K562 (cell line): ENCODE measurements at regions not wholly inside any gene's neighbourhood (a gene's known extent, or its start where the extent isn't known, plus 50 kb on each side); places are given as distances from the start of the nearest gene placed in this dataset.

ENCODE experiments used
- ATAC-seq: fragments of 200-7000 bp; cut with Tn5 transposase; 3 replicates; pipeline ENCODE4 v1.9.1; 2020; ENCODE audit warnings: moderate library complexity
- BruUV-seq: library from RNA; stranded (reverse); fragments of 400-500 nt; replicated peaks from 2 replicates; lab custom pipeline; 2021; lab: Mats Ljungman, UMichigan
- CTCF ChIA-PET: fragments of 300-600 bp; formaldehyde crosslinking; extraction: SDS; loops from one replicate; lab custom pipeline; 2021; ENCODE audit warnings: low intra/inter-chr PET ratio; lab: Yijun Ruan, JAX
- POLR2A ChIA-PET: fragments of 300-600, 350-650 bp; sonication (Branson Sonifier 250); formaldehyde crosslinking; extraction: SDS; loops from one replicate; lab custom pipeline; 2021; ENCODE audit warnings: antibody characterized with exemption, inconsistent platforms; lab: Yijun Ruan, JAX
- DNase-seq, 4 experiments: peaks; one replicate each; pipeline versions ENCODE4 v3.0.0 to v3.0.0-alpha.2; 2011 to 2018; ENCODE audit warnings: low spot score in 3 of 4, mixed read lengths in 3 of 4; ENCODE audit errors: extremely low read depth in 1 of 4
- FAIRE-seq: peaks from 2 replicates; lab custom pipeline; 2011; peaks lifted over from hg19 to GRCh38; lab: Jason Lieb, UNC
- H2AFZ ChIP-seq: 2 replicates; pipeline ENCODE4 v1.6.0; 2011; ENCODE audit warnings: low read depth, low read length, control low read depth, inconsistent platforms
- H3K27ac ChIP-seq: fragments of 200-600 bp; 3 replicates; pipeline ENCODE4 v1.8.0; 2011; ENCODE audit warnings: low read depth, mild to moderate bottlenecking, control low read depth, inconsistent platforms, low read length, moderate library complexity, mixed read lengths; ENCODE audit errors: extremely low read depth
- H3K27me3 ChIP-seq, 2 experiments: fragments of 300-600 bp in 1 of 2; 2 replicates in 1 of 2; 3 replicates in 1 of 2; pipeline versions ENCODE4 v1.6.0 to v1.8.0; 2011; ENCODE audit warnings: inconsistent platforms in 2 of 2, low read length in 2 of 2, mild to moderate bottlenecking in 1 of 2, mixed read lengths in 1 of 2, moderate library complexity in 1 of 2; ENCODE audit not compliant: control insufficient read depth in 2 of 2, insufficient read depth in 2 of 2
- H3K36me3 ChIP-seq: fragments of 300-600 bp; 3 replicates; pipeline ENCODE4 v1.8.0; 2011; ENCODE audit warnings: mild to moderate bottlenecking, low read length, inconsistent platforms; ENCODE audit not compliant: control insufficient read depth, insufficient read depth
- H3K4me1 ChIP-seq, 2 experiments: fragments of 200-600 bp in 1 of 2; replicated peaks in 1 of 2; 2 replicates in 1 of 2; 3 replicates in 1 of 2; pipeline versions ENCODE4 v1.5.1 to v1.8.0; 2011; ENCODE audit warnings: inconsistent platforms in 2 of 2, low read length in 2 of 2, mild to moderate bottlenecking in 1 of 2, mixed read lengths in 1 of 2, moderate library complexity in 1 of 2; ENCODE audit not compliant: control insufficient read depth in 2 of 2, insufficient read depth in 2 of 2
- H3K4me2 ChIP-seq: 2 replicates; pipeline ENCODE4 v1.6.1; 2011; ENCODE audit warnings: low read length, control low read depth, inconsistent platforms, mixed read lengths; ENCODE audit not compliant: insufficient read depth
- H3K4me3 ChIP-seq: fragments of 200-600 bp; sonication (generic), shearing (Covaris generic); 2 replicates; pipeline ENCODE4 v1.5.1; 2016; ENCODE audit warnings: control low read depth, inconsistent platforms
- H3K79me2 ChIP-seq: fragments of 200-600 bp; 3 replicates; pipeline ENCODE4 v1.8.0; 2011; ENCODE audit warnings: low read length, inconsistent platforms; ENCODE audit not compliant: control insufficient read depth, insufficient read depth
- H3K9ac ChIP-seq, 2 experiments: 2 replicates each; pipeline versions ENCODE4 v1.6.0 to v1.6.1; 2011; ENCODE audit warnings: low read depth in 2 of 2, low read length in 2 of 2, control low read depth in 1 of 2, inconsistent platforms in 1 of 2, mild to moderate bottlenecking in 1 of 2, mixed read lengths in 1 of 2; ENCODE audit not compliant: insufficient read depth in 1 of 2
- H3K9me1 ChIP-seq: one replicate; pipeline ENCODE4 v1.6.0; 2011; ENCODE audit warnings: inconsistent platforms, mild to moderate bottlenecking, low read length, moderate library complexity; ENCODE audit not compliant: control insufficient read depth, insufficient read depth
- H3K9me3 ChIP-seq: replicated peaks from 2 replicates; pipeline ENCODE4 v1.5.1; 2011; ENCODE audit warnings: low read depth, low read length, inconsistent platforms; ENCODE audit not compliant: control insufficient read depth, insufficient read depth
- H4K20me1 ChIP-seq: replicated peaks from 2 replicates; pipeline ENCODE4 v1.6.1; 2011; ENCODE audit warnings: low read length, inconsistent platforms, mixed read lengths; ENCODE audit not compliant: control insufficient read depth, insufficient read depth
- MAZ ChIP-seq, 2 experiments: fragments of 450-650 bp in 1 of 2; sonication (generic) in 1 of 2; formaldehyde crosslinking; IDR thresholded peaks in 1 of 2; conservative IDR thresholded peaks in 1 of 2; 2 replicates each; pipeline versions ENCODE4 v1.4.0 to v1.5.0; 2020; ENCODE audit warnings: mild to moderate bottlenecking in 1 of 2, missing genetic modification reagents in 1 of 2
- SRSF9 ChIP-seq: fragments of 200-400 bp; formaldehyde crosslinking; IDR thresholded peaks from 2 replicates; pipeline ENCODE4 v1.6.1; 2017; ENCODE audit warnings: low read depth, low read length, borderline replicate concordance
- TCFL5 ChIP-seq: fragments of 250-450 bp; sonication (Bioruptor Pico); conservative IDR thresholded peaks from 2 replicates; pipeline ENCODE4 v1.6.1; 2021; ENCODE audit warnings: mild to moderate bottlenecking, moderate library complexity, matching md5 sums
- ZNF696 ChIP-seq: fragments of 250-450 bp; sonication (Bioruptor Pico); conservative IDR thresholded peaks from 2 replicates; pipeline ENCODE4 v1.4.0; 2020; ENCODE audit warnings: mild to moderate bottlenecking, moderate library complexity
- WGBS: fragments of 100-300 bp; shearing (Covaris generic); methylation state at CpG from one replicate; pipeline ENCODE4 v1.1.6; 2016; ENCODE audit warnings: low coverage, mixed read lengths; ENCODE audit not compliant: insufficient coverage; ENCODE audit errors: missing lambda C conversion rate; 5-methylcytosine and 5-hydroxymethylcytosine counted together
- in situ Hi-C: fragments of 300-500 bp; cut with MboI; formaldehyde crosslinking; loops from 4 replicates; pipeline ENCODE4 v1.15.0; 2018; ENCODE audit warnings: inconsistent platforms, mixed read lengths
- intact Hi-C: fragments of 100-400 bp; cut with micrococcal nuclease; formaldehyde crosslinking; loops from 2 replicates; pipeline ENCODE4 v1.14.2; 2022

GRCh38 chr13:63463782-63464610 lies 2048.3 kb upstream of the PCDH20 start:
- Histone ChIP-seq H3K27me3 (no peaks in the 10 kb centered on the region), H3K9ac (no peak overlapping the region), H3K4me3 (no peak overlapping the region), H3K4me2 (no peak overlapping the region), H2AFZ (no peak overlapping the region), H3K36me3 (no peaks in the 10 kb centered on the region), H3K27ac (no peak overlapping the region), H3K79me2 (no peaks in the 10 kb centered on the region), H3K9me3 (no peaks in the 10 kb centered on the region), H3K4me1 (no peaks in the 10 kb centered on the region), H3K9me1 (no peaks in the 10 kb centered on the region), H4K20me1 (no peaks in the 10 kb centered on the region)
- no peak for ATAC-seq
- no TSS peak for BruUV-seq
- POLR2A ChIA-PET = no interaction called here
- CTCF ChIA-PET = no interaction called here
- no CpG with 5 or more reads among the region's 1 CpG for WGBS
- no peak for DNase-seq
- FAIRE-seq = no peak
- in situ Hi-C loops (no loop called here), intact Hi-C loops (no loop called here)
- TF ChIP-seq SRSF9 (no peak), ZNF696 (CRISPR knock-in tag) (no peak), TCFL5 (CRISPR knock-in tag) (no peak), MAZ (CRISPR knock-in tag; conservative IDR thresholded peaks at IDR 0.05 in 1 of 2, IDR thresholded peaks at IDR 0.05 in 1 of 2) (no peak)
